GM12872 (cell line): ENCODE measurements at regions not wholly inside any gene's neighbourhood (a gene's known extent, or its start where the extent isn't known, plus 50 kb on each side); places are given as distances from the start of the nearest gene placed in this dataset.

Experiments
- CTCF ChIP-seq: IDR thresholded peaks from 3 replicates; pipeline ENCODE4 v1.5.1; 2011; ENCODE audit warnings: low read depth, mild to moderate bottlenecking, low read length, moderate library complexity; ENCODE audit not compliant: insufficient read depth

DNA sequence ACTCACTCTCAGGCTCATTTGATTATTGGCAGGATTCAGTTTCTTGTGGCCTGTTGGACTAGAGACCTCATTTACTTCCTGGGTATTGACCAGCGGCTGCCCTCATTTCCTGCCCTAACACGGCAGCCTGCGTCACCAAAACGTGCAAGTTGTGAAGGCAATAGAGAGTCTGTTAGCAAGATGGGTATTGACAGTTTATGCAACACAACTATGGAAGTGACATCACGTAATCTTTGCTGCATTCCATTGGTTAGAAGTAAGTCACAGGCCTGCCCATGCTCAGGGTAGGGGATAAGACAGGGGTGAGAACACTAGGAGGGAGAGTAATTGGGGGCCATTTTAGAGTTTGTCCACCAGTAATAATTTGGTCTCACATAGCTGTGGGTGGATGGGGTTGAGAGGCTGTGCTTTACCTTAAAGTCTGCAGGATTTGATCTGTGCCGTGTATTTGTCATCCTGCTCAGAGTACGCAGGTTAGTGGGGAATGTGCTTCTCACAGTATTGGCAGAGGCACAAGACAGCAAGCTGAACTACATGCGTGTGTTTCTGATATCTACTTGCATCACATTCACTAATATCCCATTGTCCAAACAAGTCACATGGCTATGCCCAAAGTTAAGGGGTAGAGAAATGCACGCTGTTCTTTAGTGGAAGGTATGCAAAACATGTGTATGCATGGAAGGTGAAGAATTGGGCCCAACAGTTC is 83.3 kb downstream of the EDEM1 start:
- TF ChIP-seq CTCF = no peak

- no peak for TF ChIP-seq CTCF
Measured at GRCh38 chr3:5271372-5271683, 83.8 kb downstream of the EDEM1 start.

DNA sequence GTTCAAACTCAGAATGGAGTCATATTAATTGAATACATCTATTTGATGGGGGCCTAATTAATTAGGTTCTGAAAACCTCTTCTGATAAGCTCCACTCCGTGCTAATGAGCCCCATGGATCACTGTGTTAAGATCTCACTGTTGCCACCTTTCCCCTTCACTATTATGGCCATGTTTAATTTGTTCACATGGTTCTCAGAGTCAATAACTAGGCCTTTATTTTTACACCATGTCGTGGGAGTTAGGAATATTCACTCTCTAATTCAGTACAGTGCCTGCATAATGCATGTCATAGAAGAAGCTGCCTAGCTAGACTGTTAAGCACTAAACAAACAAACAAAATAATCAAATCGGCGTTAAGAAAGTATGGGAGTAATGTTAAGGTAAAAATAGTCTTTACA is 84.9 kb downstream of the EDEM1 start:
- no peak for TF ChIP-seq CTCF

- no peak for TF ChIP-seq CTCF
Measured at GRCh38 chr3:5274091-5274490, 86.6 kb downstream of the EDEM1 start.

DNA sequence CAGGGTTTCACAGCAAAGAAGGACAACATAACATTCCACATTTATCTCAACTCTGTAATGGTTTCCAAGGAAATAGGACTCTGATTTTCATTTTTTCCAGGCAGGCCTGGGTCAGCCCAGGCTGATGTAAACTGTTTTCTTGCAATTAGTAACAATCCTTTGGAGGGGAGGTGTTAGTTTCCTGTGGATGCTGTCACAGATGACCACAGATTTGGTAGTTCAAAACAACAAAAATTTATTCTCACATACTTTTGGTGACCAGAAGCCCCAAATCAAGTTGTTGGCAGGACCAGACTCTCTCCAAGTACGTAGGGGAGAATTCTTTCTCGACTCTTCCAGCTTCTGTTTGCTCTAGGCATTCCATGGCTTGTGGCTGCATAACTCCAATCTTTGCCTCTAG is 88.0 kb downstream of the EDEM1 start:
- TF ChIP-seq CTCF = no peak

- TF ChIP-seq CTCF = no peak
Measured at GRCh38 chr3:5276934-5277333, 89.4 kb downstream of the EDEM1 start.

GRCh38 chr3:5277612-5278236 is 90.2 kb downstream of the EDEM1 start:
- TF ChIP-seq CTCF = no peak
